ENCODE measurements at regions not wholly inside any gene's neighbourhood (a gene's known extent, or its start where the extent isn't known, plus 50 kb on each side); places are given as distances from the start of the nearest gene placed in this dataset.

DNA sequence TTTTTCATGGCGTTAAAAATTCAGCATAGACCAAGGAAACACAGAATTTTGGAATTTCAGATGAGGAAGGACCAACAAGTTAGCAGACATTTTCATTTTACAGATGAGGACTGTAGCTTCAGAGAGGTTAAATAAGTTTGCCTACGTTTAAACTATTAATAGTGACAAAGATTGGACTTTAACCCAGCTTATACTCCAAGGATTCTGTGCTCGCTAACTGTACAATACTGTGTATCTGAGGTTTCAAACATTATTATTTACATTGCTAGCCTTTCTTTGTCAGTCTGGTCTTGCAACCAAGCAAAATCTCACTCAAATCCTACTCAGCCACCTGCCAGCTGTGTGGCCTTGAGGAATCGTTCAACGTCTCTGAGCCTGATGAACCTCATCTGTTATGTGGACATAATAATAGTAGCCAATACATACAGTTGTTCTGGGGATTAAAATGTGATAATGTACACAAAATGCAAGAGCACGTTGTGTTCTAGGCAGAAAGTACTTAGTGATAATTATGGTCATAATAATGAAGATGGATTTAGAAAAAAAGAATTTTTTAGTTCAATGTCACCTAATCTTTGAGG, 462.4 kb upstream of the TRIB2 start:
- no peak for TF ChIP-seq CTCF (IDR thresholded peaks at IDR 0.05)
- TF ChIP-seq POLR2A (IDR thresholded peaks at IDR 0.05): no peak
- TF ChIP-seq POLR2AphosphoS5 (IDR thresholded peaks at IDR 0.05): no peak
